GM23248 (cell line): ENCODE measurements at regions not wholly inside any gene's neighbourhood (a gene's known extent, or its start where the extent isn't known, plus 50 kb on each side); places are given as distances from the start of the nearest gene placed in this dataset.

Experiments used
- EZH2 ChIP-seq: fragments of 200-600 bp; sonication (generic); IDR thresholded peaks from 2 replicates; pipeline ENCODE4 v1.6.1; 2018; ENCODE audit warnings: antibody characterized with exemption, mild to moderate bottlenecking; ENCODE audit not compliant: insufficient read depth, poor library complexity, severe bottlenecking
- EZH2phosphoT487 ChIP-seq: fragments of 200-600 bp; sonication (generic); IDR thresholded peaks from 2 replicates; pipeline ENCODE4 v1.6.1; 2018; ENCODE audit warnings: antibody characterized with exemption, moderate library complexity, mild to moderate bottlenecking, low read depth; ENCODE audit not compliant: insufficient read depth

- TF ChIP-seq EZH2 (no peak), EZH2phosphoT487 (no peak)
Measured at GRCh38 chr10:105351187-105351586, 710.1 kb downstream of the SORCS3 start.
